22Rv1 (cell line): ENCODE measurements at regions not wholly inside any gene's neighbourhood (a gene's known extent, or its start where the extent isn't known, plus 50 kb on each side); places are given as distances from the start of the nearest gene placed in this dataset.

Experiments
- H3K27ac ChIP-seq: fragments of 450-650 bp; 2 replicates; pipeline ENCODE4 v1.5.1; 2017
- ZFX ChIP-seq: fragments of 450-650 bp; IDR thresholded peaks from 2 replicates; pipeline ENCODE4 v1.6.1; 2017; ENCODE audit warnings: antibody characterized with exemption, borderline replicate concordance
- TF ChIP-seq, protein P1 (sequence below): fragments of 450-650 bp; IDR thresholded peaks from 2 replicates; pipeline ENCODE4 v1.5.1; 2017; ENCODE audit warnings: mild to moderate bottlenecking

DNA sequence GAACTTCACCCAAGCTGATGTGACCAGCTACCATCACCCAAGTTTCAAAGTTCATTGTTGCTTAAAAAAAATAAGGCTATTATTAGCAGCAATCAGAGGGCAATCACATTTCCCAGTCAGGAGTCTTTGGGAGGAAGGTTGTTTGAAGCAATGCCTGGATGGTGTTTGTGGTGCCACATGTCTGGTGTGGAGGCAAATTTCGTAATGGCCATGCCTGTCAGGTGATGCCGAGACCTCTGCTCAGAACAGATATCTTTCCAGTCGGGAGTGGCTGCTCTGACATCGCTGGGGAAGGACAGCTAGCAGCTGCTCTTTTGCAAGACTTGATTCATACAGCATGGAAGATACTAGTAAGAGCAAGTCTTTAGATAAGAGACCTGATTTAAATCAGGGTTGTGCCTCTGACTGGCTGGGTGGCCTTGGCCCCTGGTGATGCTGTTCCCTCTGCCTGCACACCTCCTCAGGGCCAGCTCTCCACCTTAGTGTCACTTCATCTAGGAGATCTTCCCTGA lies 187.8 kb upstream of the JUN start:
- no peak overlapping the region for H3K27ac ChIP-seq
- no peak for TF ChIP-seq ZFX
- TF ChIP-seq, protein P1, sequence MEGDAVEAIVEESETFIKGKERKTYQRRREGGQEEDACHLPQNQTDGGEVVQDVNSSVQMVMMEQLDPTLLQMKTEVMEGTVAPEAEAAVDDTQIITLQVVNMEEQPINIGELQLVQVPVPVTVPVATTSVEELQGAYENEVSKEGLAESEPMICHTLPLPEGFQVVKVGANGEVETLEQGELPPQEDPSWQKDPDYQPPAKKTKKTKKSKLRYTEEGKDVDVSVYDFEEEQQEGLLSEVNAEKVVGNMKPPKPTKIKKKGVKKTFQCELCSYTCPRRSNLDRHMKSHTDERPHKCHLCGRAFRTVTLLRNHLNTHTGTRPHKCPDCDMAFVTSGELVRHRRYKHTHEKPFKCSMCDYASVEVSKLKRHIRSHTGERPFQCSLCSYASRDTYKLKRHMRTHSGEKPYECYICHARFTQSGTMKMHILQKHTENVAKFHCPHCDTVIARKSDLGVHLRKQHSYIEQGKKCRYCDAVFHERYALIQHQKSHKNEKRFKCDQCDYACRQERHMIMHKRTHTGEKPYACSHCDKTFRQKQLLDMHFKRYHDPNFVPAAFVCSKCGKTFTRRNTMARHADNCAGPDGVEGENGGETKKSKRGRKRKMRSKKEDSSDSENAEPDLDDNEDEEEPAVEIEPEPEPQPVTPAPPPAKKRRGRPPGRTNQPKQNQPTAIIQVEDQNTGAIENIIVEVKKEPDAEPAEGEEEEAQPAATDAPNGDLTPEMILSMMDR: no peak

DNA sequence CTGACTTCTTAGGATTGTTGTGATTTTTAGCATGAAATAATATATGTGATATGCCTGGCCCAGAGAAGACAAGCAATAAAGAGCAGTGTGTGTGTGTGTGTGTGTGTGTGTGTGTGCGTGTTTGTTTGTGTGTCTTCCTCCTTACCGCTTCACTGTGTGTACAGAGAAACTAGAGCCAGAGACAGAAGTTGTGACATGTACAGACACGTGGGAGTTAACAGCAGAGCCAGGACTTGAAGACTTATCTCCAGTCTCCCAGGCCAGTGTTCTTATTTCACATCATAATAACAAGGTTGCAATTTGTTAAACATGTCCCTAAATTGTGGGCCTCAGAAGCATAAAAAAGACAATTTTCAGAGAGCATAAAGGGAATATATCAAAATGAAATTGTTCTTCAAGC lies 192.0 kb upstream of the JUN start:
- no peak overlapping the region for H3K27ac ChIP-seq
- TF ChIP-seq ZFX: no peak
- TF ChIP-seq, protein P1: no peak

DNA sequence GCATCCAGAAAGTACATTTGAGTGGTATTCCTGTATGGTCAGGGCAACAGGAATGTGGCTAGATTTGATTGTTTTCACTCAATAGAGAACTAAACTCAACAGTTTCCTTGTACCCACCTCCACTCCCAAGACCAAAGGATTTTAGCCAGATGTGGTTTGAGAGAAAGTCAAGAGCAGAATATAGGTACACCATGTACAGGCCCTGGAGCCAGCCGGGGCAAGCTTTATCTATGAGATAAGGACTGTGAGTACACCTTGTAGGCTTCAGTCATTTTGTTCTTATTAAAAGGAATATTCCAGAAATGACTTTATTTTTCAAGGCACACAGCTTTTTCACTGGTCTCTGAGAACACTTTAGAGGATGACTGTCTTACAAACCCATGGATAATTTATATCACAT lies 192.4 kb upstream of the JUN start:
- TF ChIP-seq ZFX: no peak
- TF ChIP-seq, protein P1: no peak
- no peak overlapping the region for H3K27ac ChIP-seq

DNA sequence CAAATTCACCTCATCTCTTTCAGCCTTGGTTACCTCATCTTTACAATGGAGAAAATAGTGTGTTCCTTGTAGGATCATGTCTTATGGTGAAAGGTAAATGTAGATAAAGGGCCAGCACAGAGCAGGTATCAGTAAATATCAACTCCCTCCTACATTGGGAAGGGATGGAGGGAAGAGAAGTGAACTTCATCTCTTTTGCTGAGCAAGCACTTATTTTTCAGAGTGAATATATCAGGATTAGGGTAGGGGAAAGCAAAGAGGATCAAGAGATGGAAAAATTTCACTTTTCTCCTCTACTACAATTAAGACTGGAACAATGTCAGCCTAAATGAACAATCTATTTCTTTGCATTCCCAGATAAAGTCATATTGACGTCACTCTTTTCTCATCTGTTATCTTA lies 193.8 kb upstream of the JUN start:
- H3K27ac ChIP-seq: no peak overlapping the region
- TF ChIP-seq, protein P1: no peak
- no peak for TF ChIP-seq ZFX

DNA sequence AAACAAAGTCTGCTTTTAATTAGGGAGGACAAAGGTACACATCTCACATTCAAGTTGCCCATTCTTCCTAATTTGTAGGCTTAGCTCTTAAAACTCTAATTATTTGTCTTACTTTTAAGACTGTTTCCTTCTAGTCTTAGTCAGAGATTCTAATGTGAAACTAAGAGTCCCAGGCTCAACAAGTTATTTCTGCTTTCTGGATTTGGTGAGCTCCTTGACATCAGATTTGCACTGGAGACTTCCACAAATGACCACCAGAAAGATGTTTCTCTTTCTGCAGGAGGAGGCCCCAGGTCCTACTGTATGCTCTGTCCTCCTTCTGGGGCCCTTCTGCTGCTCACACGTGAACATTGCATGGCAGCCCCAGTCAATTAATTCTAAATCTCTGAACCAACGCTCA lies 194.2 kb upstream of the JUN start:
- H3K27ac ChIP-seq: no peak overlapping the region
- TF ChIP-seq, protein P1: no peak
- TF ChIP-seq ZFX: no peak

DNA sequence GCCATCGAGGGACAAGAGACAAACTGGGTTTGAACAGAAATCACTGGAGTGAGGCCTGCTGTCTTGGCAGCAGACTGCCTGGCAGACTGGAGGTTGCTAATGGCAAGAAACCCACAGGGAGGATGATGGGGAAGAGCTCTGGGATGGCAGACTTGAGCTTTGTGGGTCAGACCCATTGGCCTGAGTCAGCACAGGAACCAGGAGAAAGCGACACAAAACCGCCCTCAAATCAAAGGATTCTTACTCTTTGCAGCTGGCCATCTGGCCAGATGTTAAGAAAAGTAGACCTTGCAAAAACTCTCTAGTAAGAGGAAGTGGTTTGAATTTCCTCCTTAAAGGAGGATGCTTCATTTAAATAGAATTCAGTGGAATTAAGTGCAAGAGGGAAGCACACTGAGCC lies 195.2 kb upstream of the JUN start:
- TF ChIP-seq ZFX: no peak
- TF ChIP-seq, protein P1: no peak
- H3K27ac ChIP-seq: no peak overlapping the region

DNA sequence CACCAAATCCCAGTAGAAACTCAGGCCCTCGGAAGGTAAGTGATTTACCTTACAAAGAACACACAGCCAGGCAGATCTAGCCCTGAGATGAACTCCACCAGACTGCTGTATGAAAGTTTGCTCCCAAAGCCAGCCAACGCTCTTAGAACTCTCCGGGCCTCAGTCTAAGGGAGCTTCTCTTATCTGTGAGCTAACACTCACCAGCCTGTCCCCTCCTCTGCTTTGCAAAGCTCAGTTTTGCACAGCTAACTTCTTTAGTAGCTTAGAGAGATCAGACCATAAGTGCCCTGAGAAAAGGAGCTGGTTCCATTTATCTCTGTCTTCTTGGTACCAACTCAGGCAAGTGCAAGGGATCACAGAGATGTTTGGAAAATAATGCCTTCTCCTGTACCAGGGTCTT lies 195.8 kb upstream of the JUN start:
- TF ChIP-seq ZFX: no peak
- TF ChIP-seq, protein P1: no peak
- no peak overlapping the region for H3K27ac ChIP-seq
